ENCODE measurements at regions not wholly inside any gene's neighbourhood (a gene's known extent, or its start where the extent isn't known, plus 50 kb on each side); places are given as distances from the start of the nearest gene placed in this dataset.
"Not testable (repeated sequence)": the region's sequence is repeated elsewhere in the genome, so short reads cannot be mapped to it uniquely, and the experiment has no call there.

GRCh38 chr2:156005531-156005930 is 327.0 kb downstream of the NR4A2 start:
- no peak for DNase-seq (ENCODE audit: low spot score)

- no peak for DNase-seq (ENCODE audit: low spot score)
These were observed 328.1 kb downstream of the NR4A2 start for GRCh38 chr2:156004459-156004858.

- DNase-seq (ENCODE audit: low spot score), result no peak
These were observed 328.7 kb downstream of the NR4A2 start for GRCh38 chr2:156003780-156004179.

- no peak for DNase-seq (ENCODE audit: low spot score)
These were observed 330.7 kb downstream of the NR4A2 start for GRCh38 chr2:156001851-156002250.

GRCh38 chr2:155997538-155997937 is 335.0 kb downstream of the NR4A2 start:
- no peak for DNase-seq (ENCODE audit: low spot score)

- no peak for DNase-seq (ENCODE audit: low spot score)
These were observed 338.2 kb downstream of the NR4A2 start for GRCh38 chr2:155994315-155994714.

DNA sequence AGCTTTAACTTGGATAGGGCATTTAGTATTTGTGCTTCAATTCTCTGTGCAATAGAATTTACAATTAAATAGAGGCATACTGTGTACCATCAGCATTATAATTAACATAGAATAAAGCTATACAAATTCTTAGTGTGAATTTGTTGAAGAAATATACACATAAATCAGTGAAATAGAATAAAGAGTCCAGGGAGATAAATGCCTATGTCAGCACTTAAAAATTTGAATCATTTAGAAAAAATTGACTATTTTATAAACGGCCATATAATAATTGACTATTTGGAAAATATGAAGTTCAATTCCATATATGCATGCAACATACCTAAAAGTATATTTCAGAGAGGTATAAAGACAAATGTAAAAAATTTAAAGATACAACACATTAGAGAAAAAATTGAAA is 348.7 kb downstream of the NR4A2 start:
- no peak for DNase-seq (ENCODE audit: low spot score)

- no peak for DNase-seq (ENCODE audit: low spot score)
These were observed 350.4 kb downstream of the NR4A2 start for GRCh38 chr2:155982135-155982534.

GRCh38 chr2:155980941-155981560 is 351.5 kb downstream of the NR4A2 start:
- DNase-seq (ENCODE audit: low spot score), result no peak

DNA sequence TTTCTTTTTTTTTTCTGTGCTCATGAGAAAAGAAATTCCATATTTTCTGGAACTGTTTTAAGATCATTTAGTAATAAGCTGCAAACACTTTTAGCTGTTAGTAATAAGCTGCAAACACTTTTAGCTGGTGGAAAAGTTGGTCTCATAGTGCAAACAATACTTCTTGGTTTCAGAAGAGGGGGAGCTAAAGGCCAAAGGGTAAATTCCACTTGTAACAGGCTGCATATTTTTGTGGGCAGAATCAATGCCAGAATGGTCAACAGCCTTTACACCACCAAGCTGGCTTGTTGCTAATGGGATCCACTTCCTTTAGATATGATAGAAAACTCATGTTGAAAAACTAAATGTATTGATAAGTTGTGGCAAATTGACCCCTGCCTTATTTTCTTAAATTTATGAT is 356.8 kb downstream of the NR4A2 start:
- DNase-seq (ENCODE audit: low spot score), result no peak

DNA sequence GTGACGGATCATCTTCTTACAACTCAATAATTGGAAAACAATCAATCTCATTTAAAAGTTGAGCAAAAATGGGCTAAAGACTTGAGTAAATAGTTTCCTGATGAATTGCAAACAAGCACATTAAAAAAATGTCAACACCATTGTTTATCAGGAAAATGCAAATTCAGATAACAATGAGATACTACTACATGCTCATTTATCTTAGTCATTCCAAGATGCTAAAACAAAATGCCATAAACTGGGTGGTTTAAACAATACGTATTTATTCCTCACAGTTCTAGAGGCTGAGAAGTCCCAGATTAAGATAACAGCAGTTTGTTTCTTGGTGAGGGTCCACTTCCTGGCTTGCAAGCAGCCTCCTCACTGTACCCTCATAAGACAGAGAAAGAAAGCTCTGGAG is 359.6 kb downstream of the NR4A2 start:
- no peak for DNase-seq (ENCODE audit: low spot score)

- DNase-seq (ENCODE audit: low spot score), result not testable (repeated sequence)
These were observed 366.5 kb downstream of the NR4A2 start for GRCh38 chr2:155966064-155966471.

- DNase-seq (ENCODE audit: low spot score), result no peak
These were observed 367.0 kb downstream of the NR4A2 start for GRCh38 chr2:155965415-155966063.

DNA sequence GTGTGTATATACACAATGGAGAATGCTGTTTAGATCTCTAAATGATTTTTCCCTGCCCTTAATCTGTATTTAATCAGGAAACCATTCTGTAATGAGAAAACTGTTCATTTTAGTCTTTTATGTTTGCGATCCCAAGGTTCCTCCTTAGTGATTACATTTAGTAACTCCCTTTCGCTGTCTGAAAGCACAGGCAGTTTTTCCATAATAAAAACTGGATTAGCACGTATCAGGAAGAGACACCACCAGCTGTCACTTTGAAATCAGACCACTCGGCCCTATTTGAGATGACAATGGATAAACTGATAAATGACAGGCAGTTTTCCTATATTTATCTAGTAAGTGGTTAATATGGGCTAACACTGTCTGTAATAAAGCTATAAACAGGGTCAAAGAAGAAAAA is 370.9 kb downstream of the NR4A2 start:
- no peak for DNase-seq (ENCODE audit: low spot score)

DNA sequence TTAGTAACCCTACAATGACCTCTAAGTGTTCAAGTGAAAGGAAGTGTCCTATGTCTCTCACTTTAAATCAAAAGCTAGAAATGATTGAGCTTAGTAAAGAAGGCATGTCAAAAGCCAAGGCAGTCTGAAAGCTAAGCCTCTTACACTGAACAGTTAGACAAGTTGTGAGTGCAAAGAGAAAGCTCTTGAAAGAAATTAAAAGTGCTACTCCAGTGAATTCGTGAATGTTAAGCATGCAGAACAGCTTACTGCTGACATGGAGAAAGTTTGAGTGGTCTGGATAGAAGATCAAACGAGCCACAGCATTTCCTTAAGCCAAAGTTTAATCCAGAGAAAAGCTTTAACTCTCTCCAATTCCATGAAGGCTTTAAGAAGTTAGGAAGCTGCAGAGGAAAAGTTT is 373.7 kb downstream of the NR4A2 start:
- no peak for DNase-seq (ENCODE audit: low spot score)

GRCh38 chr2:155947069-155947468 is 385.5 kb downstream of the NR4A2 start:
- no peak for DNase-seq (ENCODE audit: low spot score)

DNA sequence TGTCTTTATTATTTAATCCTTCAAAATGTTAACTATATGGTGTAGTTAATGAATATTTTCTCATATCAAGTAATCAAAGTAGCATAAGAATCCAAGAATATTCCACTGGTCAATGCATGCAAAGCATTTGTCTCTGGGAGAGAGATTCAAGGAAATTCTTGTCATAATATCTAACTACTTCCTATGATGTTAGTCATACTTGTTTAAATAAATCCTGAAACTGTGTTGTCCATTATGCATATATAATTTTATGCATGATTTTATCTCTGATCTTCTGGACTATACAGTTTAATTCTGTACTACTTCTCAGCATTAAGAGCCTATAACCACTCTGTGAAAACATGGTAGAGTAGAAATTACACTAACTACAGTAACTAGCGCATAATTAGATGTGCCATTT is 388.3 kb downstream of the NR4A2 start:
- no peak for DNase-seq (ENCODE audit: low spot score)

DNA sequence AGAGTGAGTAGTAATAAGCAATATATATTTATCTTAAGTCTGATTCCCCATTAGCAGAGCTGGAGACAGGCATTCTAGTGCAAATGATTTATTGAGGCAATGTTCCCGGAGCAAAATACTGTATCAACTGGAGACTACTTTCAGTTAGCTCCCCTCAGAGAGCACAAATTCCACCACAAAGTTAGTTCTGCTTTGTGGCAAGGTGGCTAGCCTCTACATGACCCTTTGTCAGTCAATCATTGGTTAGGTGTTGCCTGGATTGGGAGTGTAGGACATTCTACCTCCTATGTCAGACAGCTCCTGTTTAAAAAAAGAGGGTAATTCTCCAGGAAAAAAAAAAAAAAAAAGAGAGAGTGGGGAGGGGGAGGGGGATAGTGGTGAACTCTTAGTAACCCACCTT is 402.2 kb downstream of the NR4A2 start:
- no peak for DNase-seq (ENCODE audit: low spot score)

GRCh38 chr2:155917380-155917779 is 415.1 kb downstream of the NR4A2 start:
- no peak for DNase-seq (ENCODE audit: low spot score)

DNA sequence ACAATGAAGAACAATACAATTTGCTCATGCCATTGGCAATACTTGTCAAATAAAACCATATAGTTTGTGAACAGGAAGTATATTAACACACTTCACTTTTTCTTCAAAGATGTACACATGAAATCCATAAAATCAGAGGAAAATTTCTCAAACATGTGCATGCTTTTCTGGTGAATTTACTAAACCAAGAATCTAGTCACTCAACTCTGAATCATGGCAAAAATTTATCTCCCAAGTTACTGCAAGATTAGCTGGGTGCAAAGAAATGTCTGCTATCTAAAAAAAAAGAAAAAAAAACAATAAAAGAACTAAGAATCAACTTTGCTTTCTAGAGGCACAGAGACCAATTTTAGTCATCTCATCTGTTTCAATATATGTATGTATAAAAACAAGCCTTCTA is 419.2 kb downstream of the NR4A2 start:
- no peak for DNase-seq (ENCODE audit: low spot score)

GRCh38 chr2:155908567-155908966 is 424.0 kb downstream of the NR4A2 start:
- no peak for DNase-seq (ENCODE audit: low spot score)

GRCh38 chr2:155907211-155907610 is 425.3 kb downstream of the NR4A2 start:
- no peak for DNase-seq (ENCODE audit: low spot score)

- DNase-seq (ENCODE audit: low spot score), result no peak
These were observed 426.9 kb downstream of the NR4A2 start for GRCh38 chr2:155905657-155906056.

GRCh38 chr2:155904720-155905119 is 427.8 kb downstream of the NR4A2 start:
- DNase-seq (ENCODE audit: low spot score), result no peak
